ENCODE measurements at regions not wholly inside any gene's neighbourhood (a gene's known extent, or its start where the extent isn't known, plus 50 kb on each side); places are given as distances from the start of the nearest gene placed in this dataset.

DNA sequence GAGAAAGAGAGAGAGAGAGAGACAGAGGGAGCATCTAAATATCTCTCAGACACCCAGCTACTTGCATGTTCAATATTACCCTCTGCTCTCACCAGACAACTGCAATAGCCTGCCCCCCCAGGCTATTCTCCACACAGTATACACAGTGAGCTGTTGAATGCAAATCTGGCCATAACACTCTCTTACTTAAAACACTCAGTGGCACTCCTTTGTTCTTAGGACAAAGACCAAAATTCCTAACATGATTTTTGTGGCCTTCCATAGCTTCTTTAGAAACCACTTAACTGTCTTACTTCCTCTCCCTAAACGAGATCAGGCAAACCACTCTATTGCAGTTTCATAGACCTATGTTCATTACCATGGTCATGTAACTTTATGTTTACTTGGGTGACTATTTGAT lies 903.6 kb upstream of the AUTS2 start:
- TF ChIP-seq CTCF (conservative IDR thresholded peaks at IDR 0.05 in 1 of 2, IDR thresholded peaks at IDR 0.05 in 1 of 2; ENCODE audit: low read depth in 1 of 2, low read length in 2 of 2) (no peak), EZH2 (IDR thresholded peaks at IDR 0.05; ENCODE audit: low read length, missing control alignments) (no peak)

Measured in fibroblast of lung (primary cell).